SK-N-SH treated with all-trans-retinoic acid at 6 μM for 48 hours (cell line): ENCODE measurements at regions not wholly inside any gene's neighbourhood (a gene's known extent, or its start where the extent isn't known, plus 50 kb on each side); places are given as distances from the start of the nearest gene placed in this dataset.

Source experiments
- ATAC-seq: fragments of 200-7000 bp; cut with Tn5 transposase; 3 replicates; pipeline ENCODE4 v1.9.1; 2020; ENCODE audit warnings: mild to moderate bottlenecking, moderate library complexity
- ARNTL ChIP-seq: fragments of 450-650 bp; formaldehyde crosslinking; IDR thresholded peaks from 2 replicates; pipeline ENCODE4 v1.5.0; 2020; ENCODE audit warnings: low read depth, mild to moderate bottlenecking, moderate library complexity, borderline replicate concordance
- BACH2 ChIP-seq: fragments of 250-450 bp; sonication (Bioruptor Pico); IDR thresholded peaks from 2 replicates; pipeline ENCODE4 v1.9.0; 2021; ENCODE audit warnings: mild to moderate bottlenecking, borderline replicate concordance
- CREB5 ChIP-seq: fragments of 250-450 bp; sonication (Bioruptor Pico); IDR thresholded peaks from 2 replicates; pipeline ENCODE4 v1.5.1; 2020; ENCODE audit warnings: low read depth, mild to moderate bottlenecking, moderate library complexity
- CSDC2 ChIP-seq: fragments of 250-450 bp; sonication (Bioruptor Pico); IDR thresholded peaks from 2 replicates; pipeline ENCODE4 v1.5.0; 2020; ENCODE audit warnings: mild to moderate bottlenecking, moderate library complexity
- ESRRG ChIP-seq: fragments of 250-450 bp; sonication (Bioruptor Pico); IDR thresholded peaks from 2 replicates; pipeline ENCODE4 v1.6.1; 2021; ENCODE audit warnings: mild to moderate bottlenecking
- ISL1 ChIP-seq: fragments of 250-450 bp; sonication (Bioruptor Pico); IDR thresholded peaks from 2 replicates; pipeline ENCODE4 v2.1.2; 2022; ENCODE audit warnings: mild to moderate bottlenecking, moderate library complexity
- OSR1 ChIP-seq: fragments of 250-450 bp; sonication (Bioruptor Pico); IDR thresholded peaks from 2 replicates; pipeline ENCODE4 v1.8.0; 2022; ENCODE audit warnings: moderate library complexity, mild to moderate bottlenecking, inconsistent platforms
- PATZ1 ChIP-seq: fragments of 250-450 bp; sonication (Bioruptor Pico); IDR thresholded peaks from 2 replicates; pipeline ENCODE4 v1.8.0; 2020; ENCODE audit warnings: mild to moderate bottlenecking, moderate library complexity, borderline replicate concordance
- PPARA ChIP-seq: fragments of 250-450 bp; sonication (Bioruptor Pico); IDR thresholded peaks from 2 replicates; pipeline ENCODE4 v1.5.0; 2020; ENCODE audit warnings: mild to moderate bottlenecking, borderline replicate concordance
- RARB ChIP-seq: fragments of 250-450 bp; sonication (Bioruptor Pico); IDR thresholded peaks from 2 replicates; pipeline ENCODE4 v1.8.0; 2021; ENCODE audit warnings: mild to moderate bottlenecking, moderate library complexity
- SNAI2 ChIP-seq: fragments of 250-450 bp; sonication (Bioruptor Pico); IDR thresholded peaks from 2 replicates; pipeline ENCODE4 v1.5.0; 2020; ENCODE audit warnings: mild to moderate bottlenecking, moderate library complexity
- TCF4 ChIP-seq: fragments of 250-450 bp; sonication (Bioruptor Pico); IDR thresholded peaks from 2 replicates; pipeline ENCODE4 v1.8.0; 2021; ENCODE audit warnings: mild to moderate bottlenecking, moderate library complexity, borderline replicate concordance
- TOX ChIP-seq: fragments of 250-450 bp; sonication (Bioruptor Pico); IDR thresholded peaks from 2 replicates; pipeline ENCODE4 v1.8.0; 2021; ENCODE audit warnings: mild to moderate bottlenecking, moderate library complexity, borderline replicate concordance
- ZC3H10 ChIP-seq: fragments of 250-450 bp; sonication (Bioruptor Pico); IDR thresholded peaks from 2 replicates; pipeline ENCODE4 v1.5.1; 2021; ENCODE audit warnings: mild to moderate bottlenecking, moderate library complexity
- ZFP3 ChIP-seq: fragments of 250-450 bp; sonication (Bioruptor Pico); IDR thresholded peaks from 2 replicates; pipeline ENCODE4 v1.5.0; 2020; ENCODE audit warnings: mild to moderate bottlenecking, moderate library complexity
- ZFP30 ChIP-seq: fragments of 450-650 bp; formaldehyde crosslinking; IDR thresholded peaks from 2 replicates; pipeline ENCODE4 v1.5.0; 2022; ENCODE audit warnings: mild to moderate bottlenecking, moderate library complexity
- ZNF565 ChIP-seq: fragments of 450-650 bp; formaldehyde crosslinking; conservative IDR thresholded peaks from 2 replicates; pipeline ENCODE4 v1.5.0; 2020; ENCODE audit warnings: low read depth, mild to moderate bottlenecking, moderate library complexity
- ZNF70 ChIP-seq: fragments of 450-650 bp; formaldehyde crosslinking; IDR thresholded peaks from 2 replicates; pipeline ENCODE4 v1.5.0; 2020; ENCODE audit warnings: mild to moderate bottlenecking, moderate library complexity
- ZNF8 ChIP-seq: fragments of 450-650 bp; formaldehyde crosslinking; IDR thresholded peaks from 2 replicates; pipeline ENCODE4 v1.5.0; 2020; ENCODE audit warnings: mild to moderate bottlenecking, moderate library complexity
- TF ChIP-seq, protein P1 (sequence below): fragments of 250-450 bp; sonication (Bioruptor Pico); IDR thresholded peaks from 2 replicates; pipeline ENCODE4 v1.5.0; 2020; ENCODE audit warnings: mild to moderate bottlenecking, moderate library complexity
- TF ChIP-seq, protein P2 (sequence below): fragments of 250-450 bp; sonication (Bioruptor Pico); IDR thresholded peaks from 2 replicates; pipeline ENCODE4 v1.5.1; 2021; ENCODE audit warnings: mild to moderate bottlenecking, moderate library complexity
- TF ChIP-seq, protein P3 (sequence below): fragments of 250-450 bp; sonication (Bioruptor Pico); IDR thresholded peaks from 2 replicates; pipeline ENCODE4 v1.8.0; 2021; ENCODE audit warnings: low read depth, mild to moderate bottlenecking, moderate library complexity, borderline replicate concordance

DNA sequence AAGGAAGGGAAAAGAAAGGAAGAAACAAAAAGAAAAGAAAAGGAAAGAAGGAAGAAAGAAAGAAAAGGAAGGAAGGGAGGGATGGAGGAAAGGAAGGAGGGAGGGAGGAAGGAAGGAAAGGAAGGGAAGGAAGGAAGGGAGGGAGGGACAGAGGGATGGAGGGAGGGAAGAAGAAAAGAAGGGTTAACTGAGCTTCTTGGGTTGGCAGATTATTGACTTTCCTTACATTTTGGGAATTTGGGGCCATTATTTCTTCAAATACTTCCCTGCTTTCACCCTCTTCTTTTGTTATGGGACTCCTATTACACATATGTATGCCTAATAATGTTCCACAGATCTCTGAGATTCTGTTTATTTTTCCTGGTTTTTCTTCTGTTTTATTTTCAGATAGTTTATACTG, 285.6 kb downstream of the KCNJ2 start:
- TF ChIP-seq PPARA (CRISPR knock-in tag) (no peak), ZFP30 (CRISPR knock-in tag) (no peak), ISL1 (CRISPR knock-in tag) (no peak), ESRRG (no peak)
- ATAC-seq: no peak

DNA sequence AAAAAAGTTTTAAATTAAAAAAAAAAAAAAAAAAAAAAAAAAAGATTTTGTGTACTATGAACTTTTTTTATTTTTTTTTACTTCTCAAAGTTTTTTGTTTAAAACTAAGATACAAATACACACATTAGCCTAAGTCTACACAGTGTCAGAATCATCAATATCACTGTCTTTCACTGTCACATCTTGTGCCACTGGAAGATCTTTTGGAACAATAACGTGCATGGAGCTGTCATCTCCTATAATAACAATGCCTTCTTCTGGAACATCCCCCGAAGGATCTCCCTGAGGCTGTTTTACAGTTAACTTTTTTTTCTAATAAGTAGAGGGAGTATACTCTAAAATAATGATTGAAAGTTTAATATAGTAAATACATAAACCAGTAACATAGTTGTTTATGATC, 295.7 kb downstream of the KCNJ2 start:
- no peak for ATAC-seq
- TF ChIP-seq TCF4 (no peak), TOX (no peak), ARNTL (CRISPR knock-in tag) (no peak), ZFP30 (CRISPR knock-in tag) (no peak), ZFP3 (CRISPR knock-in tag) (no peak), PATZ1 (CRISPR knock-in tag) (no peak), ZNF8 (CRISPR knock-in tag) (no peak), ZNF565 (no peak), ZC3H10 (CRISPR knock-in tag) (no peak), CSDC2 (no peak)
- TF ChIP-seq, protein P1, sequence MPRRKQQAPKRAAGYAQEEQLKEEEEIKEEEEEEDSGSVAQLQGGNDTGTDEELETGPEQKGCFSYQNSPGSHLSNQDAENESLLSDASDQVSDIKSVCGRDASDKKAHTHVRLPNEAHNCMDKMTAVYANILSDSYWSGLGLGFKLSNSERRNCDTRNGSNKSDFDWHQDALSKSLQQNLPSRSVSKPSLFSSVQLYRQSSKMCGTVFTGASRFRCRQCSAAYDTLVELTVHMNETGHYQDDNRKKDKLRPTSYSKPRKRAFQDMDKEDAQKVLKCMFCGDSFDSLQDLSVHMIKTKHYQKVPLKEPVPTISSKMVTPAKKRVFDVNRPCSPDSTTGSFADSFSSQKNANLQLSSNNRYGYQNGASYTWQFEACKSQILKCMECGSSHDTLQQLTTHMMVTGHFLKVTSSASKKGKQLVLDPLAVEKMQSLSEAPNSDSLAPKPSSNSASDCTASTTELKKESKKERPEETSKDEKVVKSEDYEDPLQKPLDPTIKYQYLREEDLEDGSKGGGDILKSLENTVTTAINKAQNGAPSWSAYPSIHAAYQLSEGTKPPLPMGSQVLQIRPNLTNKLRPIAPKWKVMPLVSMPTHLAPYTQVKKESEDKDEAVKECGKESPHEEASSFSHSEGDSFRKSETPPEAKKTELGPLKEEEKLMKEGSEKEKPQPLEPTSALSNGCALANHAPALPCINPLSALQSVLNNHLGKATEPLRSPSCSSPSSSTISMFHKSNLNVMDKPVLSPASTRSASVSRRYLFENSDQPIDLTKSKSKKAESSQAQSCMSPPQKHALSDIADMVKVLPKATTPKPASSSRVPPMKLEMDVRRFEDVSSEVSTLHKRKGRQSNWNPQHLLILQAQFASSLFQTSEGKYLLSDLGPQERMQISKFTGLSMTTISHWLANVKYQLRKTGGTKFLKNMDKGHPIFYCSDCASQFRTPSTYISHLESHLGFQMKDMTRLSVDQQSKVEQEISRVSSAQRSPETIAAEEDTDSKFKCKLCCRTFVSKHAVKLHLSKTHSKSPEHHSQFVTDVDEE: no peak
- TF ChIP-seq, protein P2, sequence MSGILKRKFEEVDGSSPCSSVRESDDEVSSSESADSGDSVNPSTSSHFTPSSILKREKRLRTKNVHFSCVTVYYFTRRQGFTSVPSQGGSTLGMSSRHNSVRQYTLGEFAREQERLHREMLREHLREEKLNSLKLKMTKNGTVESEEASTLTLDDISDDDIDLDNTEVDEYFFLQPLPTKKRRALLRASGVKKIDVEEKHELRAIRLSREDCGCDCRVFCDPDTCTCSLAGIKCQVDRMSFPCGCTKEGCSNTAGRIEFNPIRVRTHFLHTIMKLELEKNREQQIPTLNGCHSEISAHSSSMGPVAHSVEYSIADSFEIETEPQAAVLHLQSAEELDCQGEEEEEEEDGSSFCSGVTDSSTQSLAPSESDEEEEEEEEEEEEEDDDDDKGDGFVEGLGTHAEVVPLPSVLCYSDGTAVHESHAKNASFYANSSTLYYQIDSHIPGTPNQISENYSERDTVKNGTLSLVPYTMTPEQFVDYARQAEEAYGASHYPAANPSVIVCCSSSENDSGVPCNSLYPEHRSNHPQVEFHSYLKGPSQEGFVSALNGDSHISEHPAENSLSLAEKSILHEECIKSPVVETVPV (CRISPR knock-in tag): no peak
- TF ChIP-seq, protein P3, sequence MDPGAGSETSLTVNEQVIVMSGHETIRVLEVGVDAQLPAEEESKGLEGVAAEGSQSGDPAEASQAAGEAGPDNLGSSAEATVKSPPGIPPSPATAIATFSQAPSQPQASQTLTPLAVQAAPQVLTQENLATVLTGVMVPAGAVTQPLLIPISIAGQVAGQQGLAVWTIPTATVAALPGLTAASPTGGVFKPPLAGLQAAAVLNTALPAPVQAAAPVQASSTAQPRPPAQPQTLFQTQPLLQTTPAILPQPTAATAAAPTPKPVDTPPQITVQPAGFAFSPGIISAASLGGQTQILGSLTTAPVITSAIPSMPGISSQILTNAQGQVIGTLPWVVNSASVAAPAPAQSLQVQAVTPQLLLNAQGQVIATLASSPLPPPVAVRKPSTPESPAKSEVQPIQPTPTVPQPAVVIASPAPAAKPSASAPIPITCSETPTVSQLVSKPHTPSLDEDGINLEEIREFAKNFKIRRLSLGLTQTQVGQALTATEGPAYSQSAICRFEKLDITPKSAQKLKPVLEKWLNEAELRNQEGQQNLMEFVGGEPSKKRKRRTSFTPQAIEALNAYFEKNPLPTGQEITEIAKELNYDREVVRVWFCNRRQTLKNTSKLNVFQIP (CRISPR knock-in tag): no peak

DNA sequence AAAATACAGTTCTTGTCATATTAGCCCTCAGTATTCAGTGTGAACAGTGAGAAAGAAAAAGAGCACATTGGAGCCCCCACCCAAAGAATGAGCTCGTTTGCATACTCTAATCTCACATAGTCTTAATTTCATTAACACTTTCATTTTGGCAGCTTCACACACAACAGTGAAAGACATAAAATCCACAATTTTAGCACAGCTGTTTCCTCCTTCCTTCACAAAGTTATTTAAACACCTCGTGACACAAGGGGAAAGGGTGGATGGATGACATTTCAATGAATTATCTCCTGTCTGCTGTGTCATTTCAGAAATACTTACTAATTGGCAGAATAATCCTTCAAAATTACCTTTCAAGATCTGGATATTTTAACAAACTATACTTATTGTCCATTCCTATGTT, 299.3 kb downstream of the KCNJ2 start:
- no peak for ATAC-seq
- no peak for TF ChIP-seq TCF4
- TF ChIP-seq RARB (CRISPR knock-in tag): no peak
- no peak for TF ChIP-seq ZNF8 (CRISPR knock-in tag)
- TF ChIP-seq SNAI2: no peak
- TF ChIP-seq PPARA (CRISPR knock-in tag): no peak
- TF ChIP-seq, protein P3 (CRISPR knock-in tag): no peak
- TF ChIP-seq, protein P1: no peak
- no peak for TF ChIP-seq ESRRG
- no peak for TF ChIP-seq OSR1 (CRISPR knock-in tag)
- no peak for TF ChIP-seq ZNF565
- TF ChIP-seq ZC3H10 (CRISPR knock-in tag): no peak
- TF ChIP-seq ARNTL (CRISPR knock-in tag): no peak
- no peak for TF ChIP-seq ZNF70 (CRISPR knock-in tag)
- TF ChIP-seq ZFP30 (CRISPR knock-in tag): no peak
- TF ChIP-seq ZFP3 (CRISPR knock-in tag): no peak
- TF ChIP-seq CREB5 (CRISPR knock-in tag): no peak
- TF ChIP-seq, protein P2 (CRISPR knock-in tag): no peak
- no peak for TF ChIP-seq BACH2
